ENCODE measurements at regions not wholly inside any gene's neighbourhood (a gene's known extent, or its start where the extent isn't known, plus 50 kb on each side); places are given as distances from the start of the nearest gene placed in this dataset.

DNA sequence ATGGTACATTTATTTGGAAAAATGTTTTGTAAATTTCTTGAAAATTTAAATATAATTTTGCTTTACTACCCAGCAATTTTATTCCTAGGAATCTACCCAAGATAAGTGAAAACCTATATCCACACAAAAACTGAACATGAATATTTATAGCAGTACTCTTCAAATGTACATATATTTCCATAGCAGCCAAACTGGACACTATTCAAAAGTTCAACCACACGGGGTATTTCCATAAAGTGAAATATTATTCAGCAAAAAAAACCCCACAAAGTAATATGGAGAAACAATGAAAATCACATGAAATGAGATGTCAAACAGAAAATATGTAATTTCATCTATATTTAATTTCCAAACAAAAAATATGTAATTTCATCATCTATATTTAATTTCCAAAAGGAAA is 1247.6 kb upstream of the TMEFF2 start:
- no peak for TF ChIP-seq EZH2 (IDR thresholded peaks at IDR 0.05; ENCODE audit: borderline replicate concordance, insufficient read depth, low read depth, low read length, poor library complexity, severe bottlenecking)
- TF ChIP-seq, protein P1, sequence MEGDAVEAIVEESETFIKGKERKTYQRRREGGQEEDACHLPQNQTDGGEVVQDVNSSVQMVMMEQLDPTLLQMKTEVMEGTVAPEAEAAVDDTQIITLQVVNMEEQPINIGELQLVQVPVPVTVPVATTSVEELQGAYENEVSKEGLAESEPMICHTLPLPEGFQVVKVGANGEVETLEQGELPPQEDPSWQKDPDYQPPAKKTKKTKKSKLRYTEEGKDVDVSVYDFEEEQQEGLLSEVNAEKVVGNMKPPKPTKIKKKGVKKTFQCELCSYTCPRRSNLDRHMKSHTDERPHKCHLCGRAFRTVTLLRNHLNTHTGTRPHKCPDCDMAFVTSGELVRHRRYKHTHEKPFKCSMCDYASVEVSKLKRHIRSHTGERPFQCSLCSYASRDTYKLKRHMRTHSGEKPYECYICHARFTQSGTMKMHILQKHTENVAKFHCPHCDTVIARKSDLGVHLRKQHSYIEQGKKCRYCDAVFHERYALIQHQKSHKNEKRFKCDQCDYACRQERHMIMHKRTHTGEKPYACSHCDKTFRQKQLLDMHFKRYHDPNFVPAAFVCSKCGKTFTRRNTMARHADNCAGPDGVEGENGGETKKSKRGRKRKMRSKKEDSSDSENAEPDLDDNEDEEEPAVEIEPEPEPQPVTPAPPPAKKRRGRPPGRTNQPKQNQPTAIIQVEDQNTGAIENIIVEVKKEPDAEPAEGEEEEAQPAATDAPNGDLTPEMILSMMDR (IDR thresholded peaks at IDR 0.05): no peak

All from B cell (primary cell).